Type B pancreatic cell (in vitro differentiated cells): ENCODE measurements at regions not wholly inside any gene's neighbourhood (a gene's known extent, or its start where the extent isn't known, plus 50 kb on each side); places are given as distances from the start of the nearest gene placed in this dataset.

ENCODE experiments used
- DNase-seq: peaks from one replicate; pipeline ENCODE4 v3.0.0; 2021; ENCODE audit warnings: mixed read lengths; ENCODE audit not compliant: unreplicated experiment; ENCODE audit errors: extremely low spot score
- H3K27ac Mint-ChIP-seq: 2 replicates; pipeline ENCODE4 v1.8.0; 2021; ENCODE audit warnings: mild to moderate bottlenecking, mixed read lengths
- H3K27me3 Mint-ChIP-seq: 2 replicates; pipeline ENCODE4 v1.8.0; 2021; ENCODE audit warnings: mixed read lengths
- H3K36me3 Mint-ChIP-seq: 2 replicates; pipeline ENCODE4 v1.8.0; 2021; ENCODE audit warnings: mixed read lengths
- H3K4me1 Mint-ChIP-seq: one replicate; pipeline ENCODE4 v1.8.0; 2021; ENCODE audit warnings: mixed read lengths; ENCODE audit not compliant: unreplicated experiment
- H3K4me3 Mint-ChIP-seq: 2 replicates; pipeline ENCODE4 v1.8.0; 2021; ENCODE audit warnings: mild to moderate bottlenecking, mixed read lengths
- H3K9me3 Mint-ChIP-seq: 2 replicates; pipeline ENCODE4 v1.8.0; 2021; ENCODE audit warnings: mixed read lengths
- CTCF ChIP-seq: fragments of 200-600 bp; sonication (generic); conservative IDR thresholded peaks from 2 replicates; pipeline ENCODE4 v1.5.0; 2021; ENCODE audit warnings: antibody characterized with exemption, mild to moderate bottlenecking

- no peaks in the 10 kb centered on the region for H3K36me3 Mint-ChIP-seq
- no peak overlapping the region for H3K27ac Mint-ChIP-seq
- H3K4me3 Mint-ChIP-seq, result no peak overlapping the region
- no peaks in the 10 kb centered on the region for H3K4me1 Mint-ChIP-seq
- DNase-seq, result no peak
- no peaks in the 10 kb centered on the region for H3K27me3 Mint-ChIP-seq
- no peak for TF ChIP-seq CTCF
- H3K9me3 Mint-ChIP-seq, result no peaks in the 10 kb centered on the region
Observed at GRCh38 chr13:85742355-85742754, 56.9 kb downstream of the SLITRK6 start.

- Mint-ChIP-seq H3K4me3 (no peak overlapping the region), H3K27ac (no peak overlapping the region), H3K36me3 (no peaks in the 10 kb centered on the region)
Observed at GRCh38 chr13:85741017-85741416, 58.2 kb downstream of the SLITRK6 start.

GRCh38 chr13:85738696-85739320 lies 60.4 kb downstream of the SLITRK6 start:
- no peak overlapping the region for H3K4me3 Mint-ChIP-seq
- H3K4me1 Mint-ChIP-seq, result no peaks in the 10 kb centered on the region
- no peak for TF ChIP-seq CTCF
- H3K27ac Mint-ChIP-seq, result no peak overlapping the region
- no peaks in the 10 kb centered on the region for H3K27me3 Mint-ChIP-seq
- DNase-seq, result no peak
- H3K9me3 Mint-ChIP-seq, result no peaks in the 10 kb centered on the region
- H3K36me3 Mint-ChIP-seq, result no peaks in the 10 kb centered on the region

More at GRCh38 chr13:85741017-85741416, 58.2 kb downstream of the SLITRK6 start:
- no peak for TF ChIP-seq CTCF
- H3K4me1 Mint-ChIP-seq, result no peaks in the 10 kb centered on the region
- no peaks in the 10 kb centered on the region for H3K9me3 Mint-ChIP-seq
- DNase-seq, result no peak
- no peaks in the 10 kb centered on the region for H3K27me3 Mint-ChIP-seq

GRCh38 chr13:85737952-85738351 lies 61.3 kb downstream of the SLITRK6 start:
- Mint-ChIP-seq H3K4me1 (no peaks in the 10 kb centered on the region), H3K27me3 (no peaks in the 10 kb centered on the region)

GRCh38 chr13:85729296-85729695 lies 69.9 kb downstream of the SLITRK6 start:
- no peak overlapping the region for H3K4me3 Mint-ChIP-seq
- H3K27ac Mint-ChIP-seq, result no peak overlapping the region
- no peak for TF ChIP-seq CTCF
- DNase-seq, result no peak
- H3K9me3 Mint-ChIP-seq, result no peaks in the 10 kb centered on the region
- no peaks in the 10 kb centered on the region for H3K36me3 Mint-ChIP-seq
- no peaks in the 10 kb centered on the region for H3K4me1 Mint-ChIP-seq
- no peaks in the 10 kb centered on the region for H3K27me3 Mint-ChIP-seq

More at GRCh38 chr13:85737952-85738351, 61.3 kb downstream of the SLITRK6 start:
- Mint-ChIP-seq H3K4me3 (no peak overlapping the region), H3K27ac (no peak overlapping the region), H3K9me3 (no peaks in the 10 kb centered on the region), H3K36me3 (no peaks in the 10 kb centered on the region)
- no peak for TF ChIP-seq CTCF
- DNase-seq, result no peak

- Mint-ChIP-seq H3K9me3 (no peaks in the 10 kb centered on the region), H3K27me3 (no peaks in the 10 kb centered on the region), H3K4me1 (no peaks in the 10 kb centered on the region), H3K27ac (no peak overlapping the region), H3K36me3 (no peaks in the 10 kb centered on the region), H3K4me3 (no peak overlapping the region)
- no peak for TF ChIP-seq CTCF
- no peak for DNase-seq
Observed at GRCh38 chr13:85728811-85729210, 70.4 kb downstream of the SLITRK6 start.
